ENCODE measurements at regions not wholly inside any gene's neighbourhood (a gene's known extent, or its start where the extent isn't known, plus 50 kb on each side); places are given as distances from the start of the nearest gene placed in this dataset.

- DNase-seq (ENCODE audit: low read depth, low spot score) = no peak
Measured at GRCh38 chr6:82738773-82739172, 326.9 kb downstream of the UBE3D start.

- DNase-seq (ENCODE audit: low read depth, low spot score) = no peak
Measured at GRCh38 chr6:82739303-82739702, 326.3 kb downstream of the UBE3D start.

- DNase-seq (ENCODE audit: low read depth, low spot score) = no peak
Measured at GRCh38 chr6:82740072-82740471, 325.6 kb downstream of the UBE3D start.

- DNase-seq (ENCODE audit: low read depth, low spot score) = no peak
Measured at GRCh38 chr6:82741325-82741995, 324.2 kb downstream of the UBE3D start.

GRCh38 chr6:82741996-82742385 lies 323.6 kb downstream of the UBE3D start:
- DNase-seq (ENCODE audit: low read depth, low spot score) = peak; percentile 36

- DNase-seq (ENCODE audit: low read depth, low spot score) = no peak
Measured at GRCh38 chr6:82744286-82745015, 321.2 kb downstream of the UBE3D start.

GRCh38 chr6:82750556-82750955 lies 315.1 kb downstream of the UBE3D start:
- DNase-seq (ENCODE audit: low read depth, low spot score) = no peak

- DNase-seq (ENCODE audit: low read depth, low spot score) = peak; percentile 24
Measured at GRCh38 chr6:82751718-82752117, 313.9 kb downstream of the UBE3D start.

GRCh38 chr6:82761674-82762345 lies 303.8 kb downstream of the UBE3D start:
- DNase-seq (ENCODE audit: low read depth, low spot score) = no peak

GRCh38 chr6:82766476-82766875 lies 299.2 kb downstream of the UBE3D start:
- DNase-seq (ENCODE audit: low read depth, low spot score) = no peak

- DNase-seq (ENCODE audit: low read depth, low spot score) = no peak
Measured at GRCh38 chr6:82767037-82767436, 298.6 kb downstream of the UBE3D start.

- DNase-seq (ENCODE audit: low read depth, low spot score) = no peak
Measured at GRCh38 chr6:82767447-82767846, 298.2 kb downstream of the UBE3D start.

- DNase-seq (ENCODE audit: low read depth, low spot score) = no peak
Measured at GRCh38 chr6:82772851-82773717, 292.6 kb downstream of the UBE3D start.

- no peak for DNase-seq (ENCODE audit: low read depth, low spot score)
Measured at GRCh38 chr6:82775361-82775760, 290.3 kb downstream of the UBE3D start.

- DNase-seq (ENCODE audit: low read depth, low spot score) = no peak
Measured at GRCh38 chr6:82775981-82776380, 289.7 kb downstream of the UBE3D start.

- DNase-seq (ENCODE audit: low read depth, low spot score) = no peak
Measured at GRCh38 chr6:82779041-82779440, 286.6 kb downstream of the UBE3D start.

GRCh38 chr6:82780334-82780733 lies 285.3 kb downstream of the UBE3D start:
- DNase-seq (ENCODE audit: low read depth, low spot score) = no peak

GRCh38 chr6:82781620-82782204 lies 283.9 kb downstream of the UBE3D start:
- peak; percentile 26 for DNase-seq (ENCODE audit: low read depth, low spot score)

- peak; percentile 19 for DNase-seq (ENCODE audit: low read depth, low spot score)
Measured at GRCh38 chr6:82783587-82784236, 281.9 kb downstream of the UBE3D start.

- DNase-seq (ENCODE audit: low read depth, low spot score) = no peak
Measured at GRCh38 chr6:82785206-82785605, 280.4 kb downstream of the UBE3D start.

GRCh38 chr6:82786248-82786647 lies 279.4 kb downstream of the UBE3D start:
- no peak for DNase-seq (ENCODE audit: low read depth, low spot score)
